GM03348 (cell line): ENCODE measurements at regions not wholly inside any gene's neighbourhood (a gene's known extent, or its start where the extent isn't known, plus 50 kb on each side); places are given as distances from the start of the nearest gene placed in this dataset.

Experiments used
- DNase-seq: peaks from one replicate; pipeline ENCODE4 v3.0.0; 2012; ENCODE audit warnings: low spot score

DNA sequence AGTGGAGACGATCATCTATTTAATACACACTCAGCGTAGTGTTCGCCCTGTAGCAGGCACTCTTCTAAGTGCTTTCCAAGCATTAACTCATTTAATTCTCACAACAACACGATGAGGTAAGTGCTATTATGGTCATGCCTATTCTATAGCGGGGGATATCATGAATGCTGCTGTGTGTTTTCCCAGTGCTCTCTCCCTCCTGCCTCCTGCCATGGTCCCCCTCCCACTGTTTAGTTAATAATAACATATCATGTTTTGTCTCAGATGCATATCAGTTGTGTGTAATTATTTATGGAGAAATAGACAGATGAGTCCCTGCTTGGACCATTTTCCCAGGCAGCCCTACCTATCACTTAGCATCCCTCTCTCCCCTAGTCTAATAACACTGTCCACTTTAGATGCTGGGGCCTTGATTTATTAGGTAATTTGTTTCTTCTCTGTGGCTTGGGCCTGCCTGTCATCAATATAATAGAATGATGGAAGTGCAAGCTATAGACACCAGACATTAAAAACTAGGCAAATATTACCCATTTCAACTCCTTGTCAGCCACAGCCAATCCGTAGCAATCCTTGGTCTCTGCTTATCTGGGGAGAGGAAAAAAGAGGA, 122.9 kb upstream of the TLE3 start:
- DNase-seq, result no peak

- no peak for DNase-seq
Observed at GRCh38 chr15:70219966-70220365, 122.2 kb upstream of the TLE3 start.

- DNase-seq, result no peak
Observed at GRCh38 chr15:70219256-70219895, 121.7 kb upstream of the TLE3 start.

DNA sequence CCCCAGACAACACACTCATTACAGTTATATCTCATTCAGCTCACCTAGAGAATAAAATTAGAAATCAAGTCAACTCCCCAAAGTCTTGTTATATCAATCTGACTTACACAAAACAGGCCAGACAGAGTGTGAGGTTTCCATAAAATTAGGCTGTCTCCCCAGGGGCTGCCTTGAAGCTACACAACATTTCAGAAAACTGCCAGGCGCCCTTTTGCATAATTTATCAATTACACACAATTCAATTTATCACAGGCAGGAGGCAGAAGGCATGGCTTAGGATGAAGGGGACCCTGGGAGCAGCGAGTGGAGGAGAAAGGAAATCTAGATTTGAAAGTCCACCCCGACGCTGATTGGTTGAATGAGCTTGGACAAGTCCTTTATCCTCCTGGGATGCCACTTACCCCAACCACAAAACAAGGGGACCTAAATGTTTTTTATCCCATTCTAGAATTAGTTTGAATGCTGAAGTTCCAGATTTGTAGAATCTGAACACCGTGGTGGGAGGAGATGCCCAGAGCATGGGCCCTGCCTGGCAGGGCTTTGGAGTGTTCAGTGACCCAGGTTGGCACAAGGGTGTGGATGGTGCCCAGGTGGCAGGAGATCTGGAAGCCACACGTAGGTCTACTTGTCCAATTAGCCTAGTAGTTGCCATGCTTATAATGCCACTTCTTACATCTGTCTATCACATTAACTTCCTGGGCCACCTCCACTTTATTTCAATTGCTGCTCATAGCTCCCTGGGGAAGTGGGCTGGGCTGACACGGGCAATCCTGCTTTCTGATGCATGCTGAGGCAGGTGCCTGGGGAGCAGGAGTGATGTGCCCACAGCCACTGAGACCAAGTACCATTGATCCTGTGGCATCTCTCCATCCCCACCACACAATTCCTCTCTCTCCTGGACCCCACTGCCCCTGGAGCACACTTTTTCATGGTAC, 119.8 kb upstream of the TLE3 start:
- DNase-seq, result no peak

DNA sequence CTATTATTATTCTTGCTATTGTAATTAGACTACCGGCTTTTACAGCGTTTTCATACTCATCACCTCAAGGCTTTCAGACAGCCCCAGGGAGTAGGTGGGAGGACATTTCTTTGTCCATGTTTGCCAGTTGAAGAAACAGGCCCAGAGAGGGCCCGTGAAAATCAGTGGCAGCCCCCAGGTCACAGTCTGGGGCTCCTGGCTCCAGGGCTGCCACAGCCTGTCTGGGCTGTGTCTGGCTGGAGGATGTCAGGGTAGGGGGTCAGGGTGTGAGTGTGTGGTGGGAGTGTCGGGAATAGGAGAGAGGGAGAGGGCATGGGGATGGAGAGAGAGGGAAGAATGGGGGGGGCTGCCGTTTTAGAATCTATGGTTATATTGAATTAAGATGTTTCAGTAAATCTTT, 118.2 kb upstream of the TLE3 start:
- DNase-seq, result no peak

- no peak for DNase-seq
Observed at GRCh38 chr15:70214941-70215635, 117.4 kb upstream of the TLE3 start.

GRCh38 chr15:70214276-70214675, 116.6 kb upstream of the TLE3 start:
- DNase-seq, result no peak

DNA sequence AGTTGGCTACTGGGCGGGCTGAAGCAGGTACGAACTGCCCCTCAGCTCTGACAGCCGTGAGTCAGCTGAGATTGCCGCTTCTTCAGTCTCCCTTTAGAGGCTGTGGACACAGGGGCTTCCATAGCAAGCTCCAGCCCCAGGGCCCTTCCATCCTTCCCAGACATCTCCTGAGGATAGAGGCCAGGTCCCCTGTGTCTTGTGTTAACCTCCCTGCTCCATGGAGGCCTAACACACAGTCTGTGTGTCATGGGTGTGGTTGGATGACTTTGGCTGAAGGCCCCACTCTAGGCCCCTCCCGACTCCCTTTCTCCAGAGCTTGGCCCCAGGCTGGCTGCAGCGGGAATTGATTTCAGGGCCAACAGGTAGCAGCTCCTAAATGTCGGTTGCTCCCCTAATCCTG, 116.1 kb upstream of the TLE3 start:
- DNase-seq, result no peak

DNA sequence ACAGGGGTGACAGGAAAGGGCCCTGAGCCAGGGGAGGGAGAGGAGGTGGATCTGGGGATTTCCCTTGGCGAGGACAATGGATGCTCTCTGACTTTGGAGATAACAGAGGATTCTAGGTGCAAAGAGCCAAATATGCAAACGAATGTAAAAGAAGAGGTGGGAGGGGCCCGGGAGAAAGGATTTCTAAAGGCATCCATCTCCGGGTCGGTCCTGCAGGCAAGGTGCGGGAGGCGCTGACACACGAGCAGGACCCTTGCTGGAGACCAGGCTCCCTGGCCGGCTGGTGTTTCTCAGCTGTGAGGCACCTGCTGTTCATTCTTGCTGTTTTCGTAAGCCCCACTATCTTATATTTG, 115.2 kb upstream of the TLE3 start:
- DNase-seq, result no peak

- no peak for DNase-seq
Observed at GRCh38 chr15:70212286-70212962, 114.7 kb upstream of the TLE3 start.

DNA sequence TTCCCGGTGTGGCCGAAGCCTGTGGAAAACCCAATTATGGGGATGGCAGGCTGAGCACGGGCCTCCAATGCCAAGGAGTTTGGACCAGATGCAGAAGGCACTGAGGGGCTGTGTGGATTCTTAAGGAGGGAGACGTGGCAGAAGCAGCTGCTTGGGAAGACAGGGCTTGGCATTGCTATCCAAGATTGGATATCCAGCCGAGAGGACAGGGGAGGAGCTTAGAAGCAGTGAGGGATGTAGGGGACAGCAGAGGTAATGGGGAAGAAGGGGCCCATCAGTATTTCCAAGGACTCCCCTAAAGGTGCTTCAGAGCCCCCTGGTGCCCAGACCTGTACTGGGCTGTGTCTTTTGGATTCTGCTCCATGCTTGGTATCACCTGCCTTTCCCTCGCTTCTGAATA, 112.8 kb upstream of the TLE3 start:
- no peak for DNase-seq

GRCh38 chr15:70210076-70210475, 112.4 kb upstream of the TLE3 start:
- no peak for DNase-seq

DNA sequence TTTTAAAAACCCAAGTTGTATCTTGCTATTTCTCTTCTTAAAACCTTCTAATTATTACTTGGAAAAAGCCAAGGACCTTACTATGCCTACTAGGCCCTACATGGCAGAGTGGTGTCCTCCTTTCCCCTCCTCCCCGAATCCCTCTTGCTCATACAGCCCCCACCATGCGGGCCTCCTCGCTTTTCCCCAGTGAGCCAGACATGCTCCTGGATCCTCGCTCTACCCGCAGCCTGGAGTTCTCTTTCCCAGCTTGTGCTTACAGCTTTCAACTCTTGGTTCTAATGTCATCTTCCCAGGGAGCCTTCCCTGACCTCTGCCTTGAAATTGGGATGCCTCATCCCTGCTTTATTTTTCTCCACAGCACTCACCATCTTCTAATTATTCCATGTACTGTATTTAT, 111.8 kb upstream of the TLE3 start:
- no peak for DNase-seq

DNA sequence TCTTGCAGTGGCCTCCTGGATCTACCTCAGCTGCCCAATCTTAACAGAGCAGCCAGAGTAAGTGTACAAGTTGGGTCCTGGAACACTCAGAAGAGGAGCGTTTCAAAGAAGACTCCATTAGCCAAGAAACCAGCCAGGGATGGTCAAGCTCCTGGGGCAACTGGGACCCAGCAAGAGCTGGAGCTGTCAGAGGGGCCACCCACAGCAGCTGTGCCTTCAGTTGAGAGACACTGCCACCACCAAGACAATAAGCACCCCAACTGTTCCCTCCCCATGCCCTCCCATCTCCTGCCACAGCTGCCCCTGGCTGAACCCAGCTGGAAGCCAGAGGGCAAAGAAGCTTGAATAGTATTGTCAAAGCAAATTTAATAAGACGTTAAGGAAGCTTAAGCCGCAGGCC, 110.6 kb upstream of the TLE3 start:
- DNase-seq, result no peak

- DNase-seq, result no peak
Observed at GRCh38 chr15:70206668-70207067, 109.0 kb upstream of the TLE3 start.

DNA sequence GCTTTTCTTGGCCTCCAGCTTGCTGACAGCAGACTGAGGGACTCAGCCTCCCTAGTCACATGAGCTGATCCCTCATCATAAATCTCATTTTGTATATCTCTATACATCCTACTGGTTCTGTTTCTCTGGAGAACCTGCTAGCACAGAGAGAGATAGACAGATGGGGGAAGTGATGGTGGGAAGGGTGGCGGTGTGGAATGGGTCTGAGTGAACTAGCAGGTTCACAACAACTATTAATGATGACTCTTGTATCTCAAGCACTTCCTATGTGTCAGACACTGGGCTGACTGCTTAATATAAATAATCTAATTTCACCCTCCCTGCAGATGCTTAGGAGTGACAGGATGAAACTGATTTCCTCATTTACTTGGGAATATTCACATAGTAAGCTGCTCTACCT, 106.9 kb upstream of the TLE3 start:
- DNase-seq, result no peak

DNA sequence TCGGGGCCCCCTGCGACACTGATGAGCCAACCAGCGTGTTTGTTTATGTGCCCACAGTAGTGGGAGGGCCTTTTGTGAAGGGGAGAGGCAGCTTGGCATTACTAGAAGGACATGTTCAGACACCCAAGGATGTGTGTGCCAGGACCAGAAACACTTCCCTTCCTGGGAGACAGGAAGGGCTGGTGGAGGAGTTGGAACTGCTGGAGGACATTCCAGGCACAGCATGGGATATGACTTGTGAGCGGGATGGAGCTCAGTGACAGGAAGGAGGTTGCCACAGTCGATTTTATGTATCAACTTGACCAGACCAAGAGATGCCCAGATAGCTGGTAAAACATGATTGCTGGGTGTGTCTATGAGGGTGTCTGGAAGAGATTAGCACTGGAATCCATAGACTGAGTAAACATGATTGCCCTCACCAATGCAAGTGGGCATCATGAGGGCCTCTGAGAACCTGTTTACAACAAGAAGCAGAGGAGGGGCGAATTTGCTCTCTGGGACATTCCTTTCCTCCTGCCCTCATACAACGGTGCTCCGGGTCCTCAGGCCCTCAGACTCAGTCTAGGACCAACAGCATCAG, 106.4 kb upstream of the TLE3 start:
- no peak for DNase-seq

DNA sequence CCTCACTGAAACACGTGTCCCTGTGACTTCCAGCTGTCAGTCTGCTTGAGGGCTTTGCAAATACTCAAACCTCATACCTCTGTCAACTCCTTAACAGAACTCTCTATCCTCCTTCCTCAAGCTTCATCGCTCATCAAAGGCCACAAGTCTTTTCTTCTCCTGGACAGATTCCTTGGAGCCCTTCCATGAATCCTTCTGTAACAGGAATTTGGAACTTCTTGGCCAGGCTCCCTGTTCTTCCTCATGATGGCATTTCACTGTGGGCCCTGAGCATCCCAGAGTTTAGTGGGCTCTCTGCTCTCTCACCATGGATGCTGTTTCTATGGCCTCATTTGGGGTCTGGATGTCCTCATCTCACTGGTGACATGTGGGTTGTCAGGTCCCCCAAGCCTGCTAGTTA, 105.0 kb upstream of the TLE3 start:
- DNase-seq, result peak; percentile 58

- no peak for DNase-seq
Observed at GRCh38 chr15:70201425-70201775, 103.7 kb upstream of the TLE3 start.

DNA sequence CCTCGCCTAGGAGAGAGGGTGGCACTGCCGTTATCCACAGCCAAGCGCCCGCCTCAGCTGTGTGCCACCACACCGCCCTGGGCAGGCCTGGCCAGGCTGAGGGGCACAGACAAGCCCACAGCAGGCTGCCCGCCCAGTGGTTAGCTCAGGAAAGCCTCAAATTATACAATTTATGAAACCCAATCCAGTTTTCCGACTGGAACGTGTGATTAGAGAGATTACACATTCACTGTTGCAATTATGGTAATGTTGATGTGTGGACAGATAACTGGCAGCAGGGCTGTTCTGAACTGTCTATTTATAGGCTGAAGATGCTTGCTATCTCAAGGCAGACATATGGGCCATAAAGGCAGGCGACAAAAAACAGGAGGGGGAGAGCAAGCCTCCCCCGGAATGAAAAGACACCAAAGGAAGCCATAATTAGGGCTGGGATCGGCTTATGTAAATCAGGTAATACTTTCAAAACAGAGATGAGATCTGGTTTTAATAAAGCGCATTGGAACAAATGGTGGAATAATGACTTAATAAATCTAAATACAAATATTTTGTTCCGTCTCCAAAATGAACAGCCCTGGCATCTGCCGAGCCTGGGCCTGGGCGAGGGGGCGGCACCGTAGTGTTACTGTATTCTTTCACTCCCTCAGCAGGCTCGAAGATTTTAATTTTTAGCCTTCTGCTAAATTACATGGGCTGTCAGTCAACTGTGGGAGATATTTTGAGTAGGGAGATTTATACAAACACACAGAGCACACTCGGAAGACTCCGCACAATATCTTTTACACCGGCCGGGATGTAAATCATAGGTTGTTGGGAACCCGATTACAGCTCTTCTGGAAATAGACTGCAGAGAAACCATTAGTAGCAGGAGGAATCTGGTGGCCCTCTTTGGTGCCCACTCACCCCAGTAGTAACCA, 103.1 kb upstream of the TLE3 start:
- peak; percentile 52 for DNase-seq
